Osteoblast (primary cell): ENCODE measurements at regions not wholly inside any gene's neighbourhood (a gene's known extent, or its start where the extent isn't known, plus 50 kb on each side); places are given as distances from the start of the nearest gene placed in this dataset.
A peak's percentile ranks its signal among the peaks of the same experiment; 100 is the strongest.

Experiments
- DNase-seq: peaks from one replicate; pipeline ENCODE4 v3.0.0; 2011; ENCODE audit warnings: low spot score, mixed read lengths; ENCODE audit not compliant: insufficient read length; ENCODE audit errors: missing footprints
- H2AFZ ChIP-seq: 2 replicates; pipeline ENCODE4 v1.6.0; 2011; ENCODE audit warnings: mild to moderate bottlenecking, low read length
- H3K27ac ChIP-seq: 2 replicates; pipeline ENCODE4 v1.5.1; 2011; ENCODE audit warnings: mild to moderate bottlenecking, low read depth, low read length, moderate library complexity
- H3K27me3 ChIP-seq: 2 replicates; pipeline ENCODE4 v1.6.0; 2012; ENCODE audit warnings: mild to moderate bottlenecking, control low read depth, inconsistent platforms, low read length, moderate library complexity; ENCODE audit not compliant: insufficient read depth
- H3K36me3 ChIP-seq: 2 replicates; pipeline ENCODE4 v1.5.1; 2011; ENCODE audit warnings: mild to moderate bottlenecking, low read length, control low read depth, moderate library complexity; ENCODE audit not compliant: insufficient read depth
- H3K4me1 ChIP-seq: 2 replicates; pipeline ENCODE4 v1.5.1; 2011; ENCODE audit warnings: mild to moderate bottlenecking, low read length, control low read depth, moderate library complexity; ENCODE audit not compliant: insufficient read depth
- H3K4me2 ChIP-seq: 2 replicates; pipeline ENCODE4 v1.6.0; 2011; ENCODE audit warnings: mild to moderate bottlenecking, low read length; ENCODE audit not compliant: insufficient read depth
- H3K4me3 ChIP-seq: fragments of 200-600 bp; sonication (generic); 3 replicates; pipeline ENCODE4 v1.5.1; 2012; ENCODE audit warnings: mild to moderate bottlenecking, low read length, inconsistent platforms; ENCODE audit not compliant: insufficient read depth
- H3K79me2 ChIP-seq: 2 replicates; pipeline ENCODE4 v1.6.0; 2012; ENCODE audit warnings: mild to moderate bottlenecking, low read length, control low read depth, inconsistent platforms; ENCODE audit not compliant: insufficient read depth
- H3K9me3 ChIP-seq: 2 replicates; pipeline ENCODE4 v1.5.1; 2011; ENCODE audit warnings: low read depth, low read length, control low read depth
- H4K20me1 ChIP-seq: 2 replicates; pipeline ENCODE4 v1.6.0; 2012; ENCODE audit warnings: mild to moderate bottlenecking, low read length, control low read depth; ENCODE audit not compliant: insufficient read depth
- TF ChIP-seq, protein P1 (sequence below): IDR thresholded peaks from 2 replicates; pipeline ENCODE4 v1.5.1; 2011; ENCODE audit warnings: mild to moderate bottlenecking, low read depth, low read length, moderate library complexity; ENCODE audit errors: extremely low read depth

DNA sequence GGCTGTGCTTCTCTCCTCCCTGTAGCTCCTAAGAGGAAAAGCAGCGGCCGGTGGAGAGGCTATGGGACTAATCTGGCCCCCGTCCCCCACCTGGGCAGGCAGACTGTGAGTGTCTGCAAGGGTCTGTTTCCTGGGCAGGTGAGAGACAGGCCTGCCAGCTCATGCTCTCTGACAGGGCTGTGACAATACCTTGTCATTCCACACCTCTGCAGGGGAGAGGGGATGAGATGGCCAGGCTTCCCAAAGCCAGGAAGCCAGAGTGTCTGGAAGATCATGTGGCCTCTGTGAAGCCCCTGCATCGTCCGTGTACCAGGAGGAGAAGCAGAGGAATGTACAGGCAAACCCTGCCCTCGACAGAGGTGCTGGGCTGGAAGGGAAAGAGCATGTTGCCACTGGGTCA, 142.5 kb upstream of the GATA6 start:
- Histone ChIP-seq H3K36me3 (no peaks in the 10 kb centered on the region), H3K9me3 (no peaks in the 10 kb centered on the region)

DNA sequence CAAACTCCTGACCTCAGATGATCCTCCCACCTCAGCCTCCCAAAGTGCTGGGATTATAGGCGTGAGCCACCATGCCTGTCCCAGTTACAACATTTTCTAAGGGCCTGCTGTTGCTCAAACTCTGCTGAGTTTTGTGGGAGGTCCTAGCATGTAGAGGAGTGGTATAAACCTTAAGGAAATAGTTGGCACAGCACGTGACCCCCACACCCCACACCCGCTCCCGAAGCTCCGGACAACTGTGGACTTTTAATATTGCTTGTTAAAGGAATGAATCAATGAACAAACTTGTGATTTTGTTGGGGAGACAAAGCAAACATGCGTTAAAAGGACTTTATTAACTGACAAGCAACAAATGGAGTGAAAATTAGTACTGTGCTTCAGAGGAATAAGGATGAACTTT, 137.8 kb upstream of the GATA6 start:
- H4K20me1 ChIP-seq = no peaks in the 10 kb centered on the region
- no peak overlapping the region for H2AFZ ChIP-seq
- no peaks in the 10 kb centered on the region for H3K36me3 ChIP-seq
- no peaks in the 10 kb centered on the region for H3K79me2 ChIP-seq
- peak overlapping the region; percentile 7 for H3K27ac ChIP-seq
- H3K27me3 ChIP-seq = no peaks in the 10 kb centered on the region
- TF ChIP-seq, protein P1, sequence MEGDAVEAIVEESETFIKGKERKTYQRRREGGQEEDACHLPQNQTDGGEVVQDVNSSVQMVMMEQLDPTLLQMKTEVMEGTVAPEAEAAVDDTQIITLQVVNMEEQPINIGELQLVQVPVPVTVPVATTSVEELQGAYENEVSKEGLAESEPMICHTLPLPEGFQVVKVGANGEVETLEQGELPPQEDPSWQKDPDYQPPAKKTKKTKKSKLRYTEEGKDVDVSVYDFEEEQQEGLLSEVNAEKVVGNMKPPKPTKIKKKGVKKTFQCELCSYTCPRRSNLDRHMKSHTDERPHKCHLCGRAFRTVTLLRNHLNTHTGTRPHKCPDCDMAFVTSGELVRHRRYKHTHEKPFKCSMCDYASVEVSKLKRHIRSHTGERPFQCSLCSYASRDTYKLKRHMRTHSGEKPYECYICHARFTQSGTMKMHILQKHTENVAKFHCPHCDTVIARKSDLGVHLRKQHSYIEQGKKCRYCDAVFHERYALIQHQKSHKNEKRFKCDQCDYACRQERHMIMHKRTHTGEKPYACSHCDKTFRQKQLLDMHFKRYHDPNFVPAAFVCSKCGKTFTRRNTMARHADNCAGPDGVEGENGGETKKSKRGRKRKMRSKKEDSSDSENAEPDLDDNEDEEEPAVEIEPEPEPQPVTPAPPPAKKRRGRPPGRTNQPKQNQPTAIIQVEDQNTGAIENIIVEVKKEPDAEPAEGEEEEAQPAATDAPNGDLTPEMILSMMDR = no peak
- no peaks in the 10 kb centered on the region for H3K9me3 ChIP-seq
- H3K4me1 ChIP-seq = peaks cover 16% of the 10 kb centered on the region
- H3K4me3 ChIP-seq = no peak overlapping the region
- no peak for DNase-seq
- peak overlapping the region; percentile 25 for H3K4me2 ChIP-seq

More for the DNA sequence above, 142.5 kb upstream of the GATA6 start:
- TF ChIP-seq, protein P1 = no peak
- Histone ChIP-seq H3K79me2 (no peaks in the 10 kb centered on the region), H3K4me1 (peaks cover 3% of the 10 kb centered on the region), H2AFZ (peak overlapping the region; percentile 47), H3K27me3 (no peaks in the 10 kb centered on the region), H3K27ac (no peak overlapping the region), H3K4me3 (no peak overlapping the region), H4K20me1 (no peaks in the 10 kb centered on the region), H3K4me2 (no peak overlapping the region)
- no peak for DNase-seq

DNA sequence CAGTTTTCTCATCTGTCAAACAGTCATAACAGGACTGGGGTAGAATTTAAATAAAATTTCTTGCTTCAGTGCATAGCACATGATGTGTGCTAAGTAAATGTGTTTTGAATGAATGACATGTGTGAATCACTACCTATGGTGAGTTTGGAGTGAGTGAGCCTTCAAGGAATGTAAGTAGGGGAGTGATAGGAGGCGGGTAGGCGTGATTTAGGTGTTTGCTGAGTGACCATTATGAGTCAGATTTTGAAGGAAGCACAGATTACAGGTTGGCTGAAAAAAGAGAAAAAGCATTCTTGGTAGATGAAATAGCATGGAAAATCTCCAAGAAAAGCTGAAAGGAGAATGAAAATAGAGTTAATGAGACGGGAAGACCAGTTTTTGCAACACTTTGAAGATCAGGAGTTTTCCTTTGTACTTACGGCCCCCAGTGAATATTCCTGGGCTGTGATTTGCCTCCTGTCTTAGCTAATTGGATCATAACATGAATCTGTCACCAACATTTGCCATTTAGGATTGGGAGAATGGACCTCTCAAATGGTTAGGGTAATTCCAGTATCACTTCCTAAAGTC, 136.9 kb upstream of the GATA6 start:
- Histone ChIP-seq H3K79me2 (no peaks in the 10 kb centered on the region), H3K4me3 (peak overlapping the region; percentile 31), H3K4me1 (peaks cover 16% of the 10 kb centered on the region), H2AFZ (no peak overlapping the region), H3K36me3 (no peaks in the 10 kb centered on the region), H3K4me2 (peak overlapping the region; percentile 25), H3K27me3 (no peaks in the 10 kb centered on the region), H4K20me1 (no peaks in the 10 kb centered on the region), H3K9me3 (no peaks in the 10 kb centered on the region), H3K27ac (peak overlapping the region; percentile 69)
- TF ChIP-seq, protein P1 = no peak
- peak; percentile 93 for DNase-seq

GRCh38 chr18:22033085-22033484, 136.3 kb upstream of the GATA6 start:
- Histone ChIP-seq H3K9me3 (no peaks in the 10 kb centered on the region), H3K4me3 (no peak overlapping the region), H3K4me1 (peaks cover 16% of the 10 kb centered on the region), H3K36me3 (no peaks in the 10 kb centered on the region), H3K27ac (peak overlapping the region; percentile 69), H3K27me3 (no peaks in the 10 kb centered on the region), H2AFZ (no peak overlapping the region), H3K79me2 (no peaks in the 10 kb centered on the region), H4K20me1 (no peaks in the 10 kb centered on the region), H3K4me2 (peak overlapping the region; percentile 25)
- TF ChIP-seq, protein P1 = no peak
- DNase-seq = no peak
